ENCODE measurements at regions not wholly inside any gene's neighbourhood (a gene's known extent, or its start where the extent isn't known, plus 50 kb on each side); places are given as distances from the start of the nearest gene placed in this dataset.
"Not testable (repeated sequence)": the region's sequence is repeated elsewhere in the genome, so short reads cannot be mapped to it uniquely, and the experiment has no call there.

GRCh38 chrX:84865113-84865512, 138.6 kb upstream of the APOOL start:
- no peak for DNase-seq

GRCh38 chrX:84870281-84870680, 133.4 kb upstream of the APOOL start:
- DNase-seq, result not testable (repeated sequence)

GRCh38 chrX:84872160-84872771, 131.4 kb upstream of the APOOL start:
- not testable (repeated sequence) for DNase-seq

- DNase-seq, result no peak
These were observed 130.5 kb upstream of the APOOL start for GRCh38 chrX:84873176-84873575.

- no peak for DNase-seq
These were observed 126.8 kb upstream of the APOOL start for GRCh38 chrX:84876876-84877275.

GRCh38 chrX:84893897-84894296, 109.8 kb upstream of the APOOL start:
- no peak for DNase-seq

- no peak for DNase-seq
These were observed 96.2 kb upstream of the APOOL start for GRCh38 chrX:84907324-84907968.

GRCh38 chrX:84909151-84909550, 94.5 kb upstream of the APOOL start:
- no peak for DNase-seq

- no peak for DNase-seq
These were observed 79.1 kb upstream of the APOOL start for GRCh38 chrX:84924624-84925023.

- no peak for DNase-seq
These were observed 70.9 kb upstream of the APOOL start for GRCh38 chrX:84932814-84933213.

- no peak for DNase-seq
These were observed 69.6 kb upstream of the APOOL start for GRCh38 chrX:84933956-84934556.

All from CD4-positive, alpha-beta T cell treated with Interleukin-21 for 1 hour (primary cell).